ENCODE measurements at regions not wholly inside any gene's neighbourhood (a gene's known extent, or its start where the extent isn't known, plus 50 kb on each side); places are given as distances from the start of the nearest gene placed in this dataset.
"Not testable (repeated sequence)": the region's sequence is repeated elsewhere in the genome, so short reads cannot be mapped to it uniquely, and the experiment has no call there.

GRCh38 chr5:155625897-155626543 lies 612.5 kb downstream of the KIF4B start:
- no peaks in the 10 kb centered on the region for H3K36me3 ChIP-seq (ENCODE audit: insufficient read depth, low read depth, low read length)
- H3K9ac ChIP-seq (ENCODE audit: low read depth, low read length): no peak overlapping the region
- no peak overlapping the region for H3K4me3 ChIP-seq (ENCODE audit: low read length)
- H3K27me3 ChIP-seq (ENCODE audit: insufficient read depth, low read length): no peaks in the 10 kb centered on the region
- H3K4me1 ChIP-seq (ENCODE audit: insufficient read depth, low read length): peaks cover 3% of the 10 kb centered on the region; the same call in 1 of the 2 replicates
- H3K27ac ChIP-seq (ENCODE audit: low read length): no peak overlapping the region
- no peaks in the 10 kb centered on the region for H3K9me3 ChIP-seq (ENCODE audit: insufficient read depth, low read depth, low read length)

- Histone ChIP-seq H3K27me3 (ENCODE audit: insufficient read depth, low read length) (no peaks in the 10 kb centered on the region), H3K4me1 (ENCODE audit: insufficient read depth, low read length) (no peaks in the 10 kb centered on the region), H3K9ac (ENCODE audit: low read depth, low read length) (no peak overlapping the region), H3K27ac (ENCODE audit: low read length) (no peak overlapping the region), H3K4me3 (ENCODE audit: low read length) (no peak overlapping the region), H3K36me3 (ENCODE audit: insufficient read depth, low read depth, low read length) (no peaks in the 10 kb centered on the region), H3K9me3 (ENCODE audit: insufficient read depth, low read depth, low read length) (no peaks in the 10 kb centered on the region)
Measured at GRCh38 chr5:155626592-155626991, 613.0 kb downstream of the KIF4B start.

GRCh38 chr5:155628346-155628745 lies 614.8 kb downstream of the KIF4B start:
- no peaks in the 10 kb centered on the region for H3K4me1 ChIP-seq (ENCODE audit: insufficient read depth, low read length)

GRCh38 chr5:155629597-155629996 lies 616.0 kb downstream of the KIF4B start:
- H3K9me3 ChIP-seq (ENCODE audit: insufficient read depth, low read depth, low read length): no peaks in the 10 kb centered on the region; the same call in 1 of the 2 replicates
- no peaks in the 10 kb centered on the region for H3K4me1 ChIP-seq (ENCODE audit: insufficient read depth, low read length)
- no peak overlapping the region for H3K27ac ChIP-seq (ENCODE audit: low read length)
- no peak overlapping the region for H3K4me3 ChIP-seq (ENCODE audit: low read length)
- no peaks in the 10 kb centered on the region for H3K27me3 ChIP-seq (ENCODE audit: insufficient read depth, low read length)
- H3K9ac ChIP-seq (ENCODE audit: low read depth, low read length): no peak overlapping the region
- H3K36me3 ChIP-seq (ENCODE audit: insufficient read depth, low read depth, low read length): no peaks in the 10 kb centered on the region

More at GRCh38 chr5:155628346-155628745, 614.8 kb downstream of the KIF4B start:
- H3K27me3 ChIP-seq (ENCODE audit: insufficient read depth, low read length): no peaks in the 10 kb centered on the region
- no peaks in the 10 kb centered on the region for H3K9me3 ChIP-seq (ENCODE audit: insufficient read depth, low read depth, low read length)
- no peak overlapping the region for H3K4me3 ChIP-seq (ENCODE audit: low read length)
- no peaks in the 10 kb centered on the region for H3K36me3 ChIP-seq (ENCODE audit: insufficient read depth, low read depth, low read length)
- H3K9ac ChIP-seq (ENCODE audit: low read depth, low read length): no peak overlapping the region
- H3K27ac ChIP-seq (ENCODE audit: low read length): no peak overlapping the region

- Histone ChIP-seq H3K36me3 (ENCODE audit: insufficient read depth, low read depth, low read length) (no peaks in the 10 kb centered on the region), H3K9ac (ENCODE audit: low read depth, low read length) (no peak overlapping the region), H3K27ac (ENCODE audit: low read length) (no peak overlapping the region), H3K4me1 (ENCODE audit: insufficient read depth, low read length) (no peaks in the 10 kb centered on the region), H3K4me3 (ENCODE audit: low read length) (no peak overlapping the region), H3K9me3 (ENCODE audit: insufficient read depth, low read depth, low read length) (no peaks in the 10 kb centered on the region; the same call in 1 of the 2 replicates), H3K27me3 (ENCODE audit: insufficient read depth, low read length) (no peaks in the 10 kb centered on the region)
Measured at GRCh38 chr5:155631116-155631515, 617.6 kb downstream of the KIF4B start.

GRCh38 chr5:155633338-155633957 lies 619.9 kb downstream of the KIF4B start:
- Histone ChIP-seq H3K27ac (ENCODE audit: low read length) (no peak overlapping the region), H3K9ac (ENCODE audit: low read depth, low read length) (no peak overlapping the region), H3K36me3 (ENCODE audit: insufficient read depth, low read depth, low read length) (no peaks in the 10 kb centered on the region), H3K4me1 (ENCODE audit: insufficient read depth, low read length) (no peaks in the 10 kb centered on the region), H3K4me3 (ENCODE audit: low read length) (no peak overlapping the region), H3K27me3 (ENCODE audit: insufficient read depth, low read length) (no peaks in the 10 kb centered on the region), H3K9me3 (ENCODE audit: insufficient read depth, low read depth, low read length) (no peaks in the 10 kb centered on the region; the same call in 1 of the 2 replicates)

- Histone ChIP-seq H3K27ac (ENCODE audit: low read length) (no peak overlapping the region), H3K4me3 (ENCODE audit: low read length) (no peak overlapping the region), H3K9me3 (ENCODE audit: insufficient read depth, low read depth, low read length) (no peaks in the 10 kb centered on the region), H3K9ac (ENCODE audit: low read depth, low read length) (no peak overlapping the region), H3K4me1 (ENCODE audit: insufficient read depth, low read length) (no peaks in the 10 kb centered on the region), H3K36me3 (ENCODE audit: insufficient read depth, low read depth, low read length) (no peaks in the 10 kb centered on the region), H3K27me3 (ENCODE audit: insufficient read depth, low read length) (no peaks in the 10 kb centered on the region)
Measured at GRCh38 chr5:155649666-155650065, 636.1 kb downstream of the KIF4B start.

- Histone ChIP-seq H3K4me3 (ENCODE audit: low read length) (no peak overlapping the region), H3K9ac (ENCODE audit: low read depth, low read length) (no peak overlapping the region), H3K4me1 (ENCODE audit: insufficient read depth, low read length) (no peaks in the 10 kb centered on the region), H3K9me3 (ENCODE audit: insufficient read depth, low read depth, low read length) (no peaks in the 10 kb centered on the region), H3K27me3 (ENCODE audit: insufficient read depth, low read length) (no peaks in the 10 kb centered on the region), H3K27ac (ENCODE audit: low read length) (no peak overlapping the region), H3K36me3 (ENCODE audit: insufficient read depth, low read depth, low read length) (no peaks in the 10 kb centered on the region)
Measured at GRCh38 chr5:155655569-155655968, 642.0 kb downstream of the KIF4B start.

- Histone ChIP-seq H3K4me3 (ENCODE audit: low read length) (no peak overlapping the region), H3K36me3 (ENCODE audit: insufficient read depth, low read depth, low read length) (no peaks in the 10 kb centered on the region), H3K27me3 (ENCODE audit: insufficient read depth, low read length) (no peaks in the 10 kb centered on the region)
Measured at GRCh38 chr5:155661859-155662258, 648.3 kb downstream of the KIF4B start.

GRCh38 chr5:155665361-155665760 lies 651.8 kb downstream of the KIF4B start:
- Histone ChIP-seq H3K9ac (ENCODE audit: low read depth, low read length) (no peak overlapping the region), H3K27me3 (ENCODE audit: insufficient read depth, low read length) (no peaks in the 10 kb centered on the region), H3K9me3 (ENCODE audit: insufficient read depth, low read depth, low read length) (no peaks in the 10 kb centered on the region), H3K4me3 (ENCODE audit: low read length) (no peak overlapping the region), H3K36me3 (ENCODE audit: insufficient read depth, low read depth, low read length) (no peaks in the 10 kb centered on the region), H3K4me1 (ENCODE audit: insufficient read depth, low read length) (no peaks in the 10 kb centered on the region), H3K27ac (ENCODE audit: low read length) (no peak overlapping the region)

More at GRCh38 chr5:155661859-155662258, 648.3 kb downstream of the KIF4B start:
- Histone ChIP-seq H3K4me1 (ENCODE audit: insufficient read depth, low read length) (no peaks in the 10 kb centered on the region), H3K27ac (ENCODE audit: low read length) (no peak overlapping the region), H3K9ac (ENCODE audit: low read depth, low read length) (no peak overlapping the region), H3K9me3 (ENCODE audit: insufficient read depth, low read depth, low read length) (no peaks in the 10 kb centered on the region)

- H3K27me3 ChIP-seq (ENCODE audit: insufficient read depth, low read length); H3K36me3 ChIP-seq (ENCODE audit: insufficient read depth, low read depth, low read length); H3K27ac ChIP-seq (ENCODE audit: low read length); H3K4me1 ChIP-seq (ENCODE audit: insufficient read depth, low read length); H3K9ac ChIP-seq (ENCODE audit: low read depth, low read length); H3K4me3 ChIP-seq (ENCODE audit: low read length); H3K9me3 ChIP-seq (ENCODE audit: insufficient read depth, low read depth, low read length): not testable (repeated sequence)
Measured at GRCh38 chr5:155672001-155672400, 655.0 kb upstream of the SGCD start.

- Histone ChIP-seq H3K9me3 (ENCODE audit: insufficient read depth, low read depth, low read length) (no peaks in the 10 kb centered on the region), H3K27me3 (ENCODE audit: insufficient read depth, low read length) (no peaks in the 10 kb centered on the region), H3K27ac (ENCODE audit: low read length) (no peak overlapping the region), H3K4me1 (ENCODE audit: insufficient read depth, low read length) (no peaks in the 10 kb centered on the region), H3K4me3 (ENCODE audit: low read length) (no peak overlapping the region), H3K36me3 (ENCODE audit: insufficient read depth, low read depth, low read length) (no peaks in the 10 kb centered on the region), H3K9ac (ENCODE audit: low read depth, low read length) (no peak overlapping the region)
Measured at GRCh38 chr5:155676967-155677366, 650.0 kb upstream of the SGCD start.
